ENCODE measurements at regions not wholly inside any gene's neighbourhood (a gene's known extent, or its start where the extent isn't known, plus 50 kb on each side); places are given as distances from the start of the nearest gene placed in this dataset.

DNA sequence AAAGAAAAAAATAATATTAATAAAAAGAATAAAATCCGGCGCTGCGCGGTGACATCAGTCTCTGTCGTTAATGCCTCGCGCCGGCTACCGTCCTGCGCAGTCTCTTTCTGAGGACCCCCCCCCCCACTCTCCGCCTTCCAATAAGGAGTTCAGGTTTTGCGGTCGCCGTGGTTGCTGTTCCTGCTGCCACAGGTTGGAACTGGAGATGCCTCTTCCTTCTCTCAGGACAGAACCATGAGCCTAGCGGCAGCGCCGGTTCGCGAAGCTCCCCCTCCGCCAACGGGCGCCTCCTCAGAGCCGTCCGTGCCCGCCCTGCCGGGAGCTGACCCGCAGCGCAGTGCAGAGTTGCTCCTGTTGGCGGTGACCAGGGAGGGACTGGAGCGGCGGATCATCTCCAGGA lies 2093.4 kb downstream of the TP53TG3F start:
- TF ChIP-seq EZH2 (IDR thresholded peaks at IDR 0.05; ENCODE audit: insufficient read depth, low read length) = no peak
- TF ChIP-seq, protein P1, sequence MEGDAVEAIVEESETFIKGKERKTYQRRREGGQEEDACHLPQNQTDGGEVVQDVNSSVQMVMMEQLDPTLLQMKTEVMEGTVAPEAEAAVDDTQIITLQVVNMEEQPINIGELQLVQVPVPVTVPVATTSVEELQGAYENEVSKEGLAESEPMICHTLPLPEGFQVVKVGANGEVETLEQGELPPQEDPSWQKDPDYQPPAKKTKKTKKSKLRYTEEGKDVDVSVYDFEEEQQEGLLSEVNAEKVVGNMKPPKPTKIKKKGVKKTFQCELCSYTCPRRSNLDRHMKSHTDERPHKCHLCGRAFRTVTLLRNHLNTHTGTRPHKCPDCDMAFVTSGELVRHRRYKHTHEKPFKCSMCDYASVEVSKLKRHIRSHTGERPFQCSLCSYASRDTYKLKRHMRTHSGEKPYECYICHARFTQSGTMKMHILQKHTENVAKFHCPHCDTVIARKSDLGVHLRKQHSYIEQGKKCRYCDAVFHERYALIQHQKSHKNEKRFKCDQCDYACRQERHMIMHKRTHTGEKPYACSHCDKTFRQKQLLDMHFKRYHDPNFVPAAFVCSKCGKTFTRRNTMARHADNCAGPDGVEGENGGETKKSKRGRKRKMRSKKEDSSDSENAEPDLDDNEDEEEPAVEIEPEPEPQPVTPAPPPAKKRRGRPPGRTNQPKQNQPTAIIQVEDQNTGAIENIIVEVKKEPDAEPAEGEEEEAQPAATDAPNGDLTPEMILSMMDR (IDR thresholded peaks at IDR 0.05; ENCODE audit: insufficient read depth, low read depth, low read length) = no peak

Data from astrocyte (in vitro differentiated cells and primary cell).